ENCODE measurements at regions not wholly inside any gene's neighbourhood (a gene's known extent, or its start where the extent isn't known, plus 50 kb on each side); places are given as distances from the start of the nearest gene placed in this dataset.

DNA sequence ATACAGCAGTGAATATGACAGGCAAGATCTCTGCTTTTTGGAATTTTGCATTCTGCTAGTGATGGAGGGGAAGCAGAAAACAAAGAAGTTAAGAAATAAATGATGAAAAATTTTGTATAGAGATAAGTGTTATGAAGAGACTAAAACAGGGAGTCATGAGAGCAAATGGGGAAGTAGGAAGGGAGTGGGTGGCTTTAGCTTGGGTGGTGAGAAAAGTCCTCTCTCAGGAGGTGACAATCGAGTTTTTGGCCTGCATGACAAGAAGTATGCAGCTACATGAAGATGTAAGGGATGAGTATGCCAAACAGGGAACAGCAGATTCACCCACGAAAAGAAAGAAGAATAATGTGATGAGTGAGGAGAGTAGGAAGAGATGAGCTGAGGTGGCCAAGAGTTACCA is 80.7 kb upstream of the MPPED2 start:
- H3K27ac ChIP-seq (ENCODE audit: low read depth in 2 of 2, low read length in 1 of 2) = no peak overlapping the region
- no peak overlapping the region for H3K9ac ChIP-seq
- WGBS (ENCODE audit: low lambda C conversion rate) = 1% methylated on average over 2 of the region's 2 CpGs
- H3K79me2 ChIP-seq (ENCODE audit: insufficient read depth) = no peaks in the 10 kb centered on the region
- CTCF ChIA-PET = no interaction called here
- no peak overlapping the region for H2AFZ ChIP-seq (ENCODE audit: low read depth)
- no peaks in the 10 kb centered on the region for H3K27me3 ChIP-seq (ENCODE audit: insufficient read depth)
- no peak overlapping the region for H3K4me2 ChIP-seq
- no peaks in the 10 kb centered on the region for H3K36me3 ChIP-seq (replicated peaks in 1 of 2; ENCODE audit: control insufficient read depth in 1 of 2, insufficient read depth in 2 of 2, low read length in 1 of 2)
- no peaks in the 10 kb centered on the region for H3K4me1 ChIP-seq (ENCODE audit: control insufficient read depth in 1 of 2, insufficient read depth in 2 of 2, low read depth in 1 of 2, low read length in 1 of 2)
- no peaks in the 10 kb centered on the region for H3K9me3 ChIP-seq
- H3K9me2 ChIP-seq = no peaks in the 10 kb centered on the region
- no peak for DNase-seq
- POLR2A ChIA-PET = no interaction called here
- no peak for TF ChIP-seq TCF12 (IDR thresholded peaks at IDR 0.05)
- TF ChIP-seq RAD21 (IDR thresholded peaks at IDR 0.05; ENCODE audit: low read length) = no peak
- TF ChIP-seq FOXM1 (IDR thresholded peaks at IDR 0.05; ENCODE audit: low read depth) = no peak
- no peak for TF ChIP-seq JUND (IDR thresholded peaks at IDR 0.05)
- TF ChIP-seq FOSL2 (IDR thresholded peaks at IDR 0.05; ENCODE audit: borderline replicate concordance, low read depth) = no peak
- no peak for TF ChIP-seq SMC3 (IDR thresholded peaks at IDR 0.05; ENCODE audit: low read depth, low read length)
- TF ChIP-seq YY1 (IDR thresholded peaks at IDR 0.05; ENCODE audit: low read depth) = no peak
- TF ChIP-seq, protein P1, sequence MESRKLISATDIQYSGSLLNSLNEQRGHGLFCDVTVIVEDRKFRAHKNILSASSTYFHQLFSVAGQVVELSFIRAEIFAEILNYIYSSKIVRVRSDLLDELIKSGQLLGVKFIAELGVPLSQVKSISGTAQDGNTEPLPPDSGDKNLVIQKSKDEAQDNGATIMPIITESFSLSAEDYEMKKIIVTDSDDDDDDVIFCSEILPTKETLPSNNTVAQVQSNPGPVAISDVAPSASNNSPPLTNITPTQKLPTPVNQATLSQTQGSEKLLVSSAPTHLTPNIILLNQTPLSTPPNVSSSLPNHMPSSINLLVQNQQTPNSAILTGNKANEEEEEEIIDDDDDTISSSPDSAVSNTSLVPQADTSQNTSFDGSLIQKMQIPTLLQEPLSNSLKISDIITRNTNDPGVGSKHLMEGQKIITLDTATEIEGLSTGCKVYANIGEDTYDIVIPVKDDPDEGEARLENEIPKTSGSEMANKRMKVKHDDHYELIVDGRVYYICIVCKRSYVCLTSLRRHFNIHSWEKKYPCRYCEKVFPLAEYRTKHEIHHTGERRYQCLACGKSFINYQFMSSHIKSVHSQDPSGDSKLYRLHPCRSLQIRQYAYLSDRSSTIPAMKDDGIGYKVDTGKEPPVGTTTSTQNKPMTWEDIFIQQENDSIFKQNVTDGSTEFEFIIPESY (IDR thresholded peaks at IDR 0.05; ENCODE audit: borderline replicate concordance, low read depth) = no peak
- TF ChIP-seq RFX5 (IDR thresholded peaks at IDR 0.05; ENCODE audit: low read length) = no peak
- no peak for TF ChIP-seq RCOR1 (IDR thresholded peaks at IDR 0.05; ENCODE audit: low read length)
- TF ChIP-seq GABPA (IDR thresholded peaks at IDR 0.05; ENCODE audit: low read depth) = no peak
- TF ChIP-seq, protein P2, sequence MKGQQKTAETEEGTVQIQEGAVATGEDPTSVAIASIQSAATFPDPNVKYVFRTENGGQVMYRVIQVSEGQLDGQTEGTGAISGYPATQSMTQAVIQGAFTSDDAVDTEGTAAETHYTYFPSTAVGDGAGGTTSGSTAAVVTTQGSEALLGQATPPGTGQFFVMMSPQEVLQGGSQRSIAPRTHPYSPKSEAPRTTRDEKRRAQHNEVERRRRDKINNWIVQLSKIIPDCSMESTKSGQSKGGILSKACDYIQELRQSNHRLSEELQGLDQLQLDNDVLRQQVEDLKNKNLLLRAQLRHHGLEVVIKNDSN (IDR thresholded peaks at IDR 0.05; ENCODE audit: borderline replicate concordance, low read depth) = no peak
- no peak for TF ChIP-seq GATA2 (CRISPR knock-in tag; IDR thresholded peaks at IDR 0.05)
- H3K4me3 ChIP-seq (ENCODE audit: low read depth in 2 of 2, low read length in 1 of 2) = no peak overlapping the region
- H3F3A ChIP-seq (replicated peaks; ENCODE audit: insufficient read depth) = no peaks in the 10 kb centered on the region
- H4K20me1 ChIP-seq (ENCODE audit: insufficient read depth) = no peaks in the 10 kb centered on the region

DNA sequence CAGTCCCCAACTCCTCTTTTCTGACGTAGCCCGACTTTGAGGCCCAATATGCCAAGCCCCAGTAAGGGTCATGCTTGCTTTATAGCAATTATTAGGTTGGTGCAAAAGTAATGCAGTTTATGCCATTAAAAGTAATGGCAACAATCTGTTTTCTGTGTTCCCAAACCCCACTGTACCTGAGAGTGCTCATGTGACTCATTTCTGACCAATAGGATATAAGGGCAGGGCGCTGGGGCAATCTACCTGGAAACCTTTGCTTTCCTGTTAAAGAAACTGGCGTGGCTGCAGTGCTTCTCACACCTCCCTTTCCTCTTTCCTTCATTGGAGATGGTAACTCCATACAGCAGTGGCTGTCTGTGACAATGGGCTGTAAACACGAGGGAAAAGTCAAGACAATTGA is 78.9 kb upstream of the MPPED2 start:
- H3F3A ChIP-seq (replicated peaks; ENCODE audit: insufficient read depth) = no peaks in the 10 kb centered on the region
- no peak for DNase-seq
- H3K9me3 ChIP-seq = 0 out of 2 replicates have a peak, but pooled peaks cover 5% of the 10 kb centered on the region
- CTCF ChIA-PET = no interaction called here
- no peak overlapping the region for H3K4me3 ChIP-seq (ENCODE audit: low read depth in 2 of 2, low read length in 1 of 2)
- H3K4me1 ChIP-seq (ENCODE audit: control insufficient read depth in 1 of 2, insufficient read depth in 2 of 2, low read depth in 1 of 2, low read length in 1 of 2) = no peaks in the 10 kb centered on the region
- 13% methylated on average over 5 of the region's 5 CpGs for WGBS (ENCODE audit: low lambda C conversion rate)
- H3K36me3 ChIP-seq (replicated peaks in 1 of 2; ENCODE audit: control insufficient read depth in 1 of 2, insufficient read depth in 2 of 2, low read length in 1 of 2) = no peaks in the 10 kb centered on the region
- no peak overlapping the region for H3K27ac ChIP-seq (ENCODE audit: low read depth in 2 of 2, low read length in 1 of 2)
- no peaks in the 10 kb centered on the region for H3K9me2 ChIP-seq
- TF ChIP-seq SIN3A (IDR thresholded peaks at IDR 0.05; ENCODE audit: borderline replicate concordance, low read depth, low read length) (no peak), FOXM1 (IDR thresholded peaks at IDR 0.05; ENCODE audit: low read depth) (no peak), ELF1 (IDR thresholded peaks at IDR 0.05) (no peak), JUND (IDR thresholded peaks at IDR 0.05) (no peak), FOSL2 (IDR thresholded peaks at IDR 0.05; ENCODE audit: borderline replicate concordance, low read depth) (no peak), RCOR1 (IDR thresholded peaks at IDR 0.05; ENCODE audit: low read length) (no peak), TAF1 (IDR thresholded peaks at IDR 0.05; ENCODE audit: borderline replicate concordance, low read depth, low read length) (no peak), SMC3 (IDR thresholded peaks at IDR 0.05; ENCODE audit: low read depth, low read length) (no peak)
- TF ChIP-seq, protein P3, sequence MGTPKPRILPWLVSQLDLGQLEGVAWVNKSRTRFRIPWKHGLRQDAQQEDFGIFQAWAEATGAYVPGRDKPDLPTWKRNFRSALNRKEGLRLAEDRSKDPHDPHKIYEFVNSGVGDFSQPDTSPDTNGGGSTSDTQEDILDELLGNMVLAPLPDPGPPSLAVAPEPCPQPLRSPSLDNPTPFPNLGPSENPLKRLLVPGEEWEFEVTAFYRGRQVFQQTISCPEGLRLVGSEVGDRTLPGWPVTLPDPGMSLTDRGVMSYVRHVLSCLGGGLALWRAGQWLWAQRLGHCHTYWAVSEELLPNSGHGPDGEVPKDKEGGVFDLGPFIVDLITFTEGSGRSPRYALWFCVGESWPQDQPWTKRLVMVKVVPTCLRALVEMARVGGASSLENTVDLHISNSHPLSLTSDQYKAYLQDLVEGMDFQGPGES (IDR thresholded peaks at IDR 0.05; ENCODE audit: low read depth, low read length) = no peak
- TF ChIP-seq, protein P4, sequence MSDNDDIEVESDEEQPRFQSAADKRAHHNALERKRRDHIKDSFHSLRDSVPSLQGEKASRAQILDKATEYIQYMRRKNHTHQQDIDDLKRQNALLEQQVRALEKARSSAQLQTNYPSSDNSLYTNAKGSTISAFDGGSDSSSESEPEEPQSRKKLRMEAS (IDR thresholded peaks at IDR 0.05; ENCODE audit: low read depth) = no peak
- no peaks in the 10 kb centered on the region for H3K27me3 ChIP-seq (ENCODE audit: insufficient read depth)
- H3K4me2 ChIP-seq = no peak overlapping the region
- POLR2A ChIA-PET = no interaction called here
- no peak overlapping the region for H2AFZ ChIP-seq (ENCODE audit: low read depth)
- H3K79me2 ChIP-seq (ENCODE audit: insufficient read depth) = no peaks in the 10 kb centered on the region
- H3K9ac ChIP-seq = no peak overlapping the region
- no peaks in the 10 kb centered on the region for H4K20me1 ChIP-seq (ENCODE audit: insufficient read depth)

Data from SK-N-SH (cell line).